ENCODE measurements at regions not wholly inside any gene's neighbourhood (a gene's known extent, or its start where the extent isn't known, plus 50 kb on each side); places are given as distances from the start of the nearest gene placed in this dataset.
A peak's percentile ranks its signal among the peaks of the same experiment; 100 is the strongest.
"Not testable (repeated sequence)": the region's sequence is repeated elsewhere in the genome, so short reads cannot be mapped to it uniquely, and the experiment has no call there.

GRCh38 chr14:106738075-106738474 is 1211.7 kb downstream of the TMEM121 start:
- no peak for TF ChIP-seq CTCF (IDR thresholded peaks at IDR 0.05; ENCODE audit: insufficient read depth, missing control alignments)
- DNase-seq (ENCODE audit: insufficient read length, low spot score) (no peak), FAIRE-seq (no peak)

- DNase-seq (ENCODE audit: insufficient read length, low spot score); FAIRE-seq: not testable (repeated sequence)
These were observed 1212.3 kb downstream of the TMEM121 start for GRCh38 chr14:106738598-106739258.

GRCh38 chr14:106741086-106741827 is 1214.9 kb downstream of the TMEM121 start:
- DNase-seq (ENCODE audit: insufficient read length, low spot score); FAIRE-seq: not testable (repeated sequence)
- TF ChIP-seq CTCF (IDR thresholded peaks at IDR 0.05; ENCODE audit: insufficient read depth, missing control alignments): peak; percentile 11

GRCh38 chr14:106745016-106745767 is 1218.8 kb downstream of the TMEM121 start:
- FAIRE-seq; DNase-seq (ENCODE audit: insufficient read length, low spot score): not testable (repeated sequence)

- FAIRE-seq; DNase-seq (ENCODE audit: insufficient read length, low spot score): not testable (repeated sequence)
These were observed 1223.7 kb downstream of the TMEM121 start for GRCh38 chr14:106750089-106750488.

- not testable (repeated sequence) for FAIRE-seq; DNase-seq (ENCODE audit: insufficient read length, low spot score)
These were observed 1227.4 kb downstream of the TMEM121 start for GRCh38 chr14:106753751-106754150.

- FAIRE-seq; DNase-seq (ENCODE audit: insufficient read length, low spot score): not testable (repeated sequence)
These were observed 1231.1 kb downstream of the TMEM121 start for GRCh38 chr14:106757444-106757843.

GRCh38 chr14:106761886-106762816 is 1235.8 kb downstream of the TMEM121 start:
- not testable (repeated sequence) for FAIRE-seq; DNase-seq (ENCODE audit: insufficient read length, low spot score)

GRCh38 chr14:106764968-106765369 is 1238.6 kb downstream of the TMEM121 start:
- peak; percentile 44 for FAIRE-seq
- TF ChIP-seq CTCF (IDR thresholded peaks at IDR 0.05; ENCODE audit: insufficient read depth, missing control alignments): peak; percentile 13
- DNase-seq (ENCODE audit: insufficient read length, low spot score): not testable (repeated sequence)

- no peak for TF ChIP-seq CTCF (IDR thresholded peaks at IDR 0.05; ENCODE audit: insufficient read depth, missing control alignments)
- DNase-seq (ENCODE audit: insufficient read length, low spot score) (no peak), FAIRE-seq (no peak)
These were observed 1239.8 kb downstream of the TMEM121 start for GRCh38 chr14:106766145-106766544.
